Activated naive CD4-positive, alpha-beta T cell treated with Interleukin-2 at 50 U/mL for 16 hours (primary cell): ENCODE measurements at regions not wholly inside any gene's neighbourhood (a gene's known extent, or its start where the extent isn't known, plus 50 kb on each side); places are given as distances from the start of the nearest gene placed in this dataset.

Experiments
- DNase-seq: peaks from one replicate; pipeline ENCODE4 v3.0.0-alpha.2; 2020

GRCh38 chr3:101081999-101082398 is 88.8 kb upstream of the ABI3BP start:
- no peak for DNase-seq

- no peak for DNase-seq
Measured at GRCh38 chr3:101081446-101081845, 88.2 kb upstream of the ABI3BP start.

GRCh38 chr3:101077361-101078011 is 84.3 kb upstream of the ABI3BP start:
- no peak for DNase-seq

GRCh38 chr3:101074518-101074917 is 81.3 kb upstream of the ABI3BP start:
- DNase-seq, result no peak

GRCh38 chr3:101072300-101072699 is 79.1 kb upstream of the ABI3BP start:
- no peak for DNase-seq

- DNase-seq, result no peak
Measured at GRCh38 chr3:101070799-101071121, 77.5 kb upstream of the ABI3BP start.

GRCh38 chr3:101069901-101070798 is 76.9 kb upstream of the ABI3BP start:
- DNase-seq, result peak; percentile 73

- DNase-seq, result no peak
Measured at GRCh38 chr3:101068876-101069606, 75.8 kb upstream of the ABI3BP start.

GRCh38 chr3:101066711-101067129 is 73.5 kb upstream of the ABI3BP start:
- no peak for DNase-seq

- no peak for DNase-seq
Measured at GRCh38 chr3:101065962-101066361, 72.7 kb upstream of the ABI3BP start.

- DNase-seq, result no peak
Measured at GRCh38 chr3:101063401-101063800, 70.2 kb upstream of the ABI3BP start.

- no peak for DNase-seq
Measured at GRCh38 chr3:101061312-101061711, 68.1 kb upstream of the ABI3BP start.

- no peak for DNase-seq
Measured at GRCh38 chr3:101050866-101051265, 57.6 kb upstream of the ABI3BP start.

- DNase-seq, result no peak
Measured at GRCh38 chr3:101050046-101050445, 56.8 kb upstream of the ABI3BP start.

- no peak for DNase-seq
Measured at GRCh38 chr3:101049532-101049931, 56.3 kb upstream of the ABI3BP start.

- DNase-seq, result no peak
Measured at GRCh38 chr3:101043687-101044078, 50.5 kb upstream of the ABI3BP start.

GRCh38 chr3:101042996-101043686 is 49.9 kb upstream of the ABI3BP start:
- no peak for DNase-seq
